C4-2B (cell line): ENCODE measurements at regions not wholly inside any gene's neighbourhood (a gene's known extent, or its start where the extent isn't known, plus 50 kb on each side); places are given as distances from the start of the nearest gene placed in this dataset.

Experiments used
- CTCF ChIP-seq: fragments of 450-650 bp; conservative IDR thresholded peaks from 2 replicates; pipeline ENCODE4 v1.5.1; 2017; ENCODE audit warnings: mild to moderate bottlenecking
- ZFX ChIP-seq: fragments of 450-650 bp; IDR thresholded peaks from 2 replicates; pipeline ENCODE4 v1.6.1; 2017

- TF ChIP-seq CTCF (no peak), ZFX (no peak)
These were observed 309.0 kb downstream of the CENPC start for GRCh38 chr4:67236318-67236717.
